T47D (cell line): ENCODE measurements at regions not wholly inside any gene's neighbourhood (a gene's known extent, or its start where the extent isn't known, plus 50 kb on each side); places are given as distances from the start of the nearest gene placed in this dataset.

Experiments used
- DNase-seq, 2 experiments: peaks; one replicate each; pipeline versions ENCODE4 v3.0.0 to v3.0.0-alpha.2; 2011 to 2012; ENCODE audit warnings: low read depth in 1 of 2, low spot score in 1 of 2
- JUND ChIP-seq: IDR thresholded peaks from 2 replicates; pipeline ENCODE4 v1.6.1; 2012; ENCODE audit warnings: low read depth
- in situ Hi-C: cut with HindIII; loops from 2 replicates; pipeline ENCODE4 v1.10.0; 2016; ENCODE audit warnings: low sequenced_read_pairs, low pct_unique_long_range_greater_than_20kb

DNA sequence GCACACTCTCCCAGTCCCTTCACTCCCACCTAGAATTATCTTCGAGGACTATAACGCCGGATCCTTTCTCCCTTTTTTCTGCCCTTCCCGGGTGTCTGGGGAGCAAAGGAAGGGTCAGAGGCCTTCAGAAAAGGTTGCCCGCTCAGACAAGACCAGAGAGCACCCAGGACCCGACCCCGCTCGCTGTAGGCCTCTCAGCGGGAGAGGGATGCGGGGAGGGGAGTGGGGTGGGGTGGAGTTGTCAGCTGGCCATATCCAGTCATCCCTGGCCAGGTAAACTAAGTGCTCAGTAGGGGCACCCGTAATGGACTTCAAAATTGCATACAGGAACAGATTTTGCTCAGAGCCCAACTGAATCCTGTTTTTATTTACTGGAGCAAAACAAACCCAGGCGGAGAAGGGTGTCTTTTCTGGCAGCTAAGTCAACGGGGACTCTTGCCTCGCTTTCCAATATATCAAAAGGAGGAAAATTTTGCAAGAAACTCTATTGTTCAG, 65.0 kb downstream of the NOL4 start:
- in situ Hi-C loops: no loop called here
- no peak for TF ChIP-seq JUND
- no peak for DNase-seq

- no peak for TF ChIP-seq JUND
- in situ Hi-C loops: no loop called here
- no peak for DNase-seq
These were observed 65.6 kb downstream of the NOL4 start for GRCh38 chr18:34158881-34159690.

GRCh38 chr18:34153711-34154110, 71.0 kb downstream of the NOL4 start:
- in situ Hi-C loops: no loop called here
- DNase-seq: peak; percentile 8 to 50
- TF ChIP-seq JUND: no peak

GRCh38 chr18:34131006-34131405, 93.7 kb downstream of the NOL4 start:
- in situ Hi-C loops: no loop called here

DNA sequence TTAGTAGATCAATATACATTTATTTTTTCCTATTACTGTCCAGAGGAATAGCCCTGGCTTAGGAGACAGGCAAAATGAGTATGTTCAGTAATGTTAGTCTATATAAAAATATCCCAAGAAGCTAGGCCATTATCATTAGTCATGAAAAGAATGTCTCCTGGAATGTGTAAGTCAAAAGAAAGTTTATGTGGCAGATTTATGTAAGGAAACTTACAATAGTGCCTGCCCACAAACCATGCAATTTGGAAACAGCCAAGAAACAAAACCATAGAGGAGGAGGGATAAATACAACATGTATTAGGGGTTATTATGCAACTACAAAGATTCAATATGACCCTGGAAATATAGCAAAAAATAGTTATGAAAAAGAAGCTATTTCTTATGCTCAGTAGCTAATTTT, 96.3 kb downstream of the NOL4 start:
- in situ Hi-C loops: no loop called here
- TF ChIP-seq JUND: no peak
- DNase-seq: no peak

More at GRCh38 chr18:34131006-34131405, 93.7 kb downstream of the NOL4 start:
- TF ChIP-seq JUND: no peak
- no peak for DNase-seq

DNA sequence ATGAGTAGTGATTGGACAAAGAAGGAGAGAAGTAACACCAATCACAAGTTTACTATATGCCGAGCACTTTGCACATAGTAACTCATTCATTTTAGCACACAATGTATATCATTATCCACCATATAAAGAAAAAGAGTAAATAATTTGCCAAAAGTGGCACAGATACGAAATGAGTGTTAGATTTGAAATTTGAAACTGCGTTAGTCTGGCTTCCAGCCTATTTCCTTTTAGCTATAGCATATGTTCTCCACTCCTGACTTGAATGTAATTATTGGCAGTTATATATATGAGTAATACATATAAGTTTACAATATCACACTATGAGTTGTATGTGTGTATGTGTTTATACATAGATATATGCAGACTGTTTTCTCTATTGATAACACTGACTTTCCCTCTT, 98.6 kb downstream of the NOL4 start:
- TF ChIP-seq JUND: no peak
- in situ Hi-C loops: no loop called here
- no peak for DNase-seq

DNA sequence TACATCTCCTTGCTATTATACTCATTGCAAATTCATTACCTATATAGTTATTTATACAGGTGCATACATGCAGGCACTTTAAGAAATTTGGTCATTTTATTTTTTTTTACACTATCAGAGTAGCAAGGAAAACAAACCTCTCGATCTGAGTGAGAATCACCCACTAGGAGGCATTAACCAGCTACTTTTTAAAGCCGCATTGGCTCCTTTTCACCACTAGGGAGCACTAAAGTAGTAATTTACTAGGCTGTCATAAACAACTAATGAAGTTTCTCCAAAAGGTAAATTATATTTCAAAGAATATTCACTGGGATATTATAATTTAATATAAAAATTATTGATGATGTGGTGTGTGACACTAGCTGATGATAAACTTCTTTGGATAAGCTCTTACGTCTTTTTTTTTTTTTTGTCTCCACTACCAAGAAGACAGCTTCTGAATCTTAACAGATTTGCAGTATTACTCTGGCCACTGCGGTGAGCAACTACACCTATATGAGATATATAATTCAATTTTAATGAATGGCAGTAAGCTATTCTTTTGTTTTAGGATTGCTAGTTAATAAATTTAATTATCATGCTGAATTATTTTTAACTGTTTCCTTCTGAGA, 101.9 kb downstream of the NOL4 start:
- in situ Hi-C loops: no loop called here
- peak in 1 of 2 experiments; percentile 70 for DNase-seq
- TF ChIP-seq JUND: no peak

DNA sequence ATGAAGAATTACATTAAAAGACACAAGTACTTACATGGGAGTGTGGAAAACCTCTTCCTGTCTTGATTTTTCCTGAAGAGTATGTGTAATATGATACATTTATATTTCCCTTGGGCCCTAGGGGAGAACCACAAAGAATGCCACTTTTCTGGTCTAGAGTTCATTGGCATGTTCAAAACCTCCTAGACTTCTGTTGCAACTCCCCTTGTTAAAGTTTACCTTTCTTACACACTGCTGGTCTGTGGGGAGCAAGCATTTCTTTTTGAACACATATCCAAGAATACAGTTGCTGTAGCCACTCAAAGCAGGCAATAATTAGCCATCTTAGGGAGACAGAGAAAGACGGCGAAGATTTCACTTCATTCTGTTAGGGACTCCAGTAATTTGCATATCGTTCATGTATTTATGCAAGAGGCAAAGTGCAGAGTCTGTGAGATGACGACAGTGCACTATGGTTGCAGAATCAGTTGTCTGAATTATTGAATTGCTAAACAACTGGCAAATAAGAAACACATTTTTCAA, 103.5 kb downstream of the NOL4 start:
- in situ Hi-C loops: no loop called here
- DNase-seq: peak in 1 of 2 experiments; percentile 90
- TF ChIP-seq JUND: no peak

- TF ChIP-seq JUND: no peak
- no peak for DNase-seq
- in situ Hi-C loops: no loop called here
These were observed 104.4 kb downstream of the NOL4 start for GRCh38 chr18:34120294-34120693.

- no peak for TF ChIP-seq JUND
- DNase-seq: no peak
- in situ Hi-C loops: no loop called here
These were observed 107.4 kb downstream of the NOL4 start for GRCh38 chr18:34117319-34117718.

DNA sequence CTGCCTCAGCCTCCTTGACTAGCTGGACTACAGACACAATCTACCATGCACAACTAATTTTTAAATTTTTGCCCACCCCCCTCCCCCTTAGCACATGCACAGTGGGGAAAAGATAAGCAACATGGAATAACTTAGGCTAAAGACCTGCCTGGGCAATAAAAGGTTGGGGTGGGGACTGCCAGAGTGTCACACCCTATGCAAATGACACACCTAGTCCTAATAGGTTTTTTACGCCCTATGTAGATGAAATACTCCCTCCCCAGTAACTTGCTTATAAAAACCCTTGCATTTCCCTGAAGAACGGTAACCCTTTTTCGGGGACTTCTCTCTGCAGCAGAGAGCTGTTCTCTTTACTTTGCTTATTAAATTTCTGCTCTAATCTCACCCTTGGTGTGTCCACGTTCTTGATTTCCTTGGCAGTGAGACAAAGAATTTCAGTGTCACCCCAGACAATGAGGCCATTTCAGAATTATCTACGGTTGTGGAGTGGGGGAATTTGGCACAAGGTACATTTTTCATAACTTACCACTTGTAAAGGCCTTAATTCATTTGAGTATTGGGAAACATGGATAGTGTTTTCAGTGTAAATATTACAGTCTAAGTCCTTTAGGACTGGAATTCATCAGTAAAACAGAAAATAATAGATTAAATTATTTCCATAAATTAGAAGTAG, 109.2 kb downstream of the NOL4 start:
- TF ChIP-seq JUND: no peak
- in situ Hi-C loops: no loop called here
- no peak for DNase-seq

DNA sequence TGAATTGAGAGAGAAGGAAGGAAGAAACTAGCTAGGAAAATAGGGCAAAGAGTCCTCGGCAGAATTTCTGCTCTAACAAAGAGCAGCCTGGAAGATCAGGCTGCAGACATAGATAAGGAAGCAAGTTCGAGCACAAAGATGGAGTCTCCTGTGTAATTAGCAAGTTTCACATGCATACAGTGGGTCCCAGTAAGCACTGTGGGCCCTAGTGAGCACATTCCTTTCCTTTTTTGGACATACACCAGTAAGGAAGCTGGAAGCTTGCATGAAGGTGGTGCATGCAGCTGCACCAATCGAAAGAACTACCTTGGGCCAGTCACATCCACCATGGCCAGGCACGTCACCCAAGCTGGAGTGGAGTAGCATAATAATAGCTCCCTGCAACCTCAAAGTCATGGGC, 109.7 kb downstream of the NOL4 start:
- in situ Hi-C loops: no loop called here
- DNase-seq: no peak
- TF ChIP-seq JUND: no peak

GRCh38 chr18:34108206-34108605, 116.5 kb downstream of the NOL4 start:
- TF ChIP-seq JUND: no peak
- in situ Hi-C loops: no loop called here
- no peak for DNase-seq
